NCI-H526 (cell line): ENCODE measurements at regions not wholly inside any gene's neighbourhood (a gene's known extent, or its start where the extent isn't known, plus 50 kb on each side); places are given as distances from the start of the nearest gene placed in this dataset.

Source experiments
- DNase-seq, 2 experiments: peaks; one replicate each; lab custom pipeline; 2025; lab: John Stamatoyannopoulos, UW

DNA sequence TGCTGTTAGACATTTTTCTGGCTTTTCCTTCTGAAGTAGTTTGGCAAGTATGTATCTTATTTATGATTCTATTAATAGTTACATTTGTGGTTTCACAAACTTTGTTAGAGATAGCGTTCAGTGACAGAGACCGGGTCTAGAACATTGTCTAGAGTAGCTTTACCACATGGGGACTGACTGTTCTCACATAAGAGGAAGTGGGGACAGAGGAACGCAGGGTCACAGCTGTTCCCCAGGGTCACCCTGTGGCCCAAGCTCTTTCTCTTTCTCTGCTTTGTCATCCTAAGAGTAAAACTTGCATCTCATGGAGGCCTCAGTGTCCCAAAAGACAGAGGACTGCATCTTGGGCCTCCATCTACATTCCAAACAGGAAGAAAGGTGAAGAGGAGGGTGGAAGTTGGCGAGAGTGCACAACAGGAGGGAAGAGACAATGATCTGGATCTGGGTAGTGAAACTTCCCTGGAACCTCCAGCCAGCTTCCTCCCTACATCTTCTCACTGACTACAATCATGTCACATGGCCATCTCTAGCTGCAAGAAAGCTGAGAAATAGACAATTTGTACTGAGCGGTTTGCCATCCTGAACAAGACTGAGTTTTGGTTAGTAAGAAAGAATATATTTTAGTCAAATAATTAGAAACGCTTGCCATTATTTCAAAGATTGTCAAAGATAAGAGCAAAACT is 645.8 kb upstream of the ARID1B start:
- no peak for DNase-seq

DNA sequence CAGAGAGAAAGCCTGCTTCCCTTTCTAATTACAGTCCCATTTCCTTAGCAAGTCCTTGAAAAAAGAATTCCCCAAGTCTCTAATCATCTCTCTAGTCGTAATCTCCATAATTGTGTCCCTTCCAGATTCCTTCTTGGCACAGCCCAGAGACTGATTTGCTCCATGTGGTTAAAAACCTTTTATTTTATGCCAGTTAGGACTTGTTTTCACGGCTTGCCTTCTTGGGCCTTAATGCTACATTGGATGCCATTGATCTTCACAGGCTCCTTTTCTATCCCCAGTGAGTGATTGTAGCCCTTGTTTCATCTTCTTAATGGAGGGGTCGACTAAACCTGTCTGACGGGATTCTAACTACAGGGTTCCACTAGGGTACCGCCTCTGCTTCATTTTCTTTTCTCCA is 650.6 kb upstream of the ARID1B start:
- DNase-seq = no peak

DNA sequence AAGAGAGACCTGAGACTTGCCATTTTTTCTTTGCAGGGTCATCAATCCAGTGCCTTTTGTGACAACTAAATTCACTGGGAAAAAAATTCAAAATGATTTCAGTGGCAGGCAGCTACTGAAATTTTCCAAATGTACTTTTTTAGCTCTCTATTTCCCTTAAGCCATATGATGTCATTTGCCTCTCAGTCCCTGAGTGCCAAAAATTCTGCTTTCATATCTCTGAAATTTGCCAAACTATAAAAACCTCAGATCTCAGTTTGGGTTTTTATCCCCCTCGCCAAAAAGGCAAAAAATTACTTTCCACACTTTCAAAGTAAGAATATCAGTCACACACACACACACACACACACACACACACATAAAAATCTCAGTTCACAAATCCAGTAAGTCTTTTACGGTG is 651.3 kb upstream of the ARID1B start:
- DNase-seq = no peak

DNA sequence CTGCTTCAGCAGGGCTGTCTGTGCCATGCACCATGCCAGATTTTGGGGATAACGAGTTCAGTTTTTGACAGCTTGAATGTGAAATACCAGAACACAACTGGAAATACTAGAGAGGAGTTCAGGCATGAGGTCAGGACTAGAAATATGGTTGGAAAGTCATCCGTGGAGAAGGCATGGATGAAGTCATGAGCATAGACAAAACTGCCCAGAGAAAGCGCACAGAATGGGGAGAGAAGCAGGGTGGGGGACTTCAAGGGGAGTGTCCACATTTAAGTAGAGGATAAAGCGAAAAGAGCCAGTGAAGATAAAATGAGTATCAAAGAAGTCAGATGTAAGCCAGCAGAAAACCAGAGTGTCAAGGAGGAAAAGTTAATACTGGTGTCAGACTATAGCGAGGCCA is 653.4 kb upstream of the ARID1B start:
- DNase-seq = no peak

DNA sequence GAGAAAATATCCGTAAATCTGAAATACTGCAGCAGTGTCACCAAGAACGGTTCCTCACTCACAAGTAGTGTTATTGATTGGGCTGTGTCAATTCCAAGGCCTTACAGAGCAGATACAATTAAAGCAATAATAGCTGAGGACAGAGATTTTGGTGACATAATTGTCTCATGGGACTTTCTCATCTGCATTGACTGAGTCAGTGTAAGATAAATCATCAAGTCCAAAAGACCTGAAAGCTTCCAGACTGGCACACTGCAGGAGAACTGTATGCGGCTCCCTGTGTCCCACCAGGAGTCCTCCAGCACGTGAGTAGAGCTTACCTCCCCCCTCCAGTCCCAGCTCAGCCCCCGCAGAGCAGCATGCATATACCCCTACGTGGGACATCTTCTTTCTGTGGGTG is 655.2 kb upstream of the ARID1B start:
- no peak for DNase-seq

- no peak for DNase-seq
These were observed 658.9 kb upstream of the NOX3 start for GRCh38 chr6:156114541-156114940.

DNA sequence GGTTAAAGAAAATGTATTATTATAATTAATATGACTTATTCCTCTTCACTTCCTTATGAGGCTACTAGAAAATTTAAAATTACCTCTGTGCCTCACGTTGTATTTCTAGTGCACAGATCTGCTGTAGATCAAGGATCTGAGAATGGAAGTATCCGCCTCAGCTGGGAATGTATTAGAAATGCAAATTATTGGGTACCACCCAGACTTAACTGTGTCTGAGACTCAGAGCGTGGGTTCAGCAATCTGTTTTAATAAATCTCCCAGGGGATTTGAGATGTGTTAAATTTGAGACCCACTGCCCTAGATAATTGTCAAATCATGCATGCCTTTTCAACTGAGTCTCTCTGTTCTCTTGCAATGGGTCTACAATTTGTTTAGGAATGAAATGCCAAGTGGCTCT is 658.0 kb upstream of the NOX3 start:
- peak; percentile 7 to 42 for DNase-seq

- no peak for DNase-seq
These were observed 656.3 kb upstream of the NOX3 start for GRCh38 chr6:156111913-156112312.

DNA sequence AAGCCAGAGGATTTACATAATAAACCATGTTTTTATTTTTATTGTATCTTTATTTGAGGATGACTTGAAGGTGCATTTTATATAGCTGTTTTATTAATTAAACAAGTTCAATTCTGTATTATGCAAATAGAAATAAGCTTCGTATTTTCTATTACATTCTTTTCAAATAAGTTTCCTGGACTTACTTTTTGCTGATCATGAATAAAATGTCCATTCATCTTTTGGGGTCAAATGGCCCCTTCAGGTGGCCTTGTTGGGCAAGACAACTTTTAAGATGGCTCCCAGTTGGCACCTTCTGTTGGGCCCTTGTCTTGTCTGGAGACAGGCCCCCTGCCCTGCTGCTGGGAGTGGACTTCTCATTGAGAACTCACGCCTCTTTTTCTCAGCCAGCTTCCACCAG is 654.6 kb upstream of the NOX3 start:
- DNase-seq = no peak

- DNase-seq = no peak
These were observed 654.1 kb upstream of the NOX3 start for GRCh38 chr6:156109713-156110112.

GRCh38 chr6:156107624-156108101 is 652.0 kb upstream of the NOX3 start:
- peak; percentile 58 to 79 for DNase-seq

GRCh38 chr6:156102129-156102528 is 646.5 kb upstream of the NOX3 start:
- DNase-seq = peak in 1 of 2 experiments; percentile 8

- no peak for DNase-seq
These were observed 643.2 kb upstream of the NOX3 start for GRCh38 chr6:156098839-156099238.

GRCh38 chr6:156087487-156087886 is 631.8 kb upstream of the NOX3 start:
- DNase-seq = no peak

DNA sequence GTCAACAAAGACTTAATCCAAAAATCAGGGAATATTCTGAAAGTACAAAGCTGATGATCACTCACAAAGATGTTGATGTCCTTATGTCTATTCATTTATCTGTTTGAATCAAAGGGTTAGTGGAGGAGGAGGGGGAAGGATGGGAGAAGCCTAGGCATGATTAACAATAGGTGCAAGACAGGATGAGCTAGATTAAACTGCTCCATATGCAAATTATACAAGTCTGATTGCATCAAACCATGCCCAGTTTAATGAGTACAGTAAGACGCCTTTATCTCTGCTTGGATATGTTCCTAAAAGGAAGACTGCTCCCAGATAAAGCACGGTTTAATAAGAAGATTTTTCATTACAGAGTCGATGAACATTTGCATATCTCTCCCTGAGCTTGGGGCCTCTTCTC is 626.4 kb upstream of the NOX3 start:
- DNase-seq = peak; percentile 83 to 88

DNA sequence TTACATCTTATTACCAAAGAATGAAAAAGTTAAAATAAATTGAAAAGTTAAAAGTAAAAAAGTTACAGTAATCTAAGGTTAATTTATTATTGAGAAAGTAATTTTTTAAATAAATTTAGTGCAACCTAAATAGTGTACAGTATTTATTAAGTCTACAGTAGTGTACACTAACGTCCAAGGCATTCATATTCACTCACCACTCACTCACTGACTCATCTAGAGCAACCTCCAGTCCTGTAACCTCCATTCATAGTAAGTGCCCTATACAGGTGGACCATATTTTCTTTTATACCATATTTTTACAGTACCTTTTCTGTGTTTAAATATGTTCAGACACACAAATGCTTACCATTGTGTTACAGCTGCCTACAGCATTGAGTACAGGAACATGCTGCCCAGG is 624.7 kb upstream of the NOX3 start:
- DNase-seq = no peak

DNA sequence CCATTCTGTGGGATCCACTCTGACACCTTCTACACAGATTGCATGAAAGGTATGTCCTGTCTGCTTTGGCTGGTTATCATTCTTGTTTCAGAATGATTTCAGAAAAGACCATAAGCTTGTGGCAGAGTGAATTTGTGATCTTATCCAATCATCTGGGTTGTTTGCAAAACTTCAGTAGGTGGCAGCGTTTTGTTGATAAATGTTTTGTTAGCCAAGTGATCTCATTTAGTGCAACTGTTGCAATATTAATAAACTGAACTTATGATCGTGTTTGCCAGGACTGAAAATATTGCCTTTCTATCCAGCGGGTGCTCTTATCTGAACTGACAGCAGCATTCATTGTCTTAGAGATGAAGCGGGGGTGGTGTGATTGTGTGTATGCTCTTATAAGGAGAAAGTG is 613.2 kb upstream of the NOX3 start:
- peak in 1 of 2 experiments; percentile 12 for DNase-seq

DNA sequence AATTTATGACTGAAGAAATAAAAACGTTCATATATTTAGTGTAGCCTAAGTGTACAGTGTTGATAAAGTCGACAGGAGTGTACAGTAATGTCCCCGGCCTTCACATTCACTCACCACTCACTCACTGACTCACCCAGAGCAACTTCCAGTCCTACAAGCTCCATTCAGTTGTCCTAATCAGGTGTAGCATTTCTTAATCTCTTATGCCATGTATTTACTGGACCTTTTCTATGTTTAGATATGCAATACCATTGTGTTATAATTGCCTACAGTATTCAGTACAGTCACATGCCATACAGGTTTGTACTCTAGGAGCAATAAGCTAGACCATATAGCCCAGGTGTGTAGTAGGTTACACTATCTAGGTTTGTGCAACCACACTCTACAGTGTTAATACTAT is 610.2 kb upstream of the NOX3 start:
- no peak for DNase-seq

GRCh38 chr6:156062091-156062563 is 606.5 kb upstream of the NOX3 start:
- DNase-seq = no peak

GRCh38 chr6:156061465-156061864 is 605.8 kb upstream of the NOX3 start:
- no peak for DNase-seq

DNA sequence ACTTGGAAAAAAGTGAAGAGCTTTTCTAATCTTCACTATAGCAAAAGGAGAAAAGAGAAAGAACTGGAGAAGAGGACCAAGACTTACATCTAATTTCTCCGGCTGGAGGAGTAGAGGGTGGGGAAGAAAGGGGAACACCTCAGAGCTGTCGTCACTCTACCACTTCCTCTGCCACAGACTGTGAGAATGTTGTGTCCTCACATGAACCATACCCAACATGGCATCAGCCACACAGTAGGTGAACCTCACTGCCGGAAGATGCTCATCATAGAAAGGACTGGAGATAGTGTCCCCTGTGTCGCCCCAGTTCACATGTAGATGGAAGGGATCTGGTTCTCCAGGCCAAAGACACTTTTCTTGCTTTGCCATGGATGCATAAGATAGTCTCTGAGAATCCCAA is 604.4 kb upstream of the NOX3 start:
- no peak for DNase-seq

DNA sequence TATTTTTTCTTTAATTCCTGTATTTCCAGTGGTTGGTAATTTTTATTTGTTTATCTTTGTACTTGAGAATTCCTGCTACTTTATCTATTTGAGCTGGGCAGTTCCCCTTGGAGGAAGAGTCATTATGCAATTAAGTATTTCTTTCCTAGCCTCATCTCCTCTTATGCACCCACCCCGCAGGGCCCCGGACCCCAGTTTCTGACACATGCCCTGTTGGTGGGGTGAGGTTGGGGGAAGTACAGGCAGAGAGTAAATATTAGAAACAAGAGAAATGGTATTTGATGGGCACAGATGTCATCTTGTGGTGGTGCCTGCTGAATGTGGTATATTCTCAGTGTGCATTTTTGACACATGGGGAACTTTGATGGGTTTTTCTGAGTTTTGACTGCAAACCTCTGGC is 602.7 kb upstream of the NOX3 start:
- DNase-seq = no peak

GRCh38 chr6:156057869-156058268 is 602.2 kb upstream of the NOX3 start:
- no peak for DNase-seq

DNA sequence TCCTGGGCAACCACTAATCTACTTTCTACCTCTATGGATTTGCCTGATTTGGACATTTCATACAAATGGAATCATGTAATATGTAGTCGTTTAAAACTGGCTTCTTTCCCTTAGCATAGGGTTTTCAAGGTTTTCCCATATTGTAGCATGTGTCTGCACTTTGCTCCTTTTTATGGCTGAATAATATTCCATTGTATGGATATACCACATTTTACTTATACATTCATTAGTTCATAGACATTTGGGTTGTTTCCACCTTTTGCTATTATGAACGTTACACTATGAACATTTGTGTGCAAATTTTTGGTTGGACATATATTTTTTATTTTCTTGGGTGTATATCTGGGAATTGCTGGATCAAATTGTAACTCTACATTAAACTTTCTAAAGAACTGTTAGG is 600.4 kb upstream of the NOX3 start:
- DNase-seq = no peak
